ENCODE measurements at regions not wholly inside any gene's neighbourhood (a gene's known extent, or its start where the extent isn't known, plus 50 kb on each side); places are given as distances from the start of the nearest gene placed in this dataset.

DNA sequence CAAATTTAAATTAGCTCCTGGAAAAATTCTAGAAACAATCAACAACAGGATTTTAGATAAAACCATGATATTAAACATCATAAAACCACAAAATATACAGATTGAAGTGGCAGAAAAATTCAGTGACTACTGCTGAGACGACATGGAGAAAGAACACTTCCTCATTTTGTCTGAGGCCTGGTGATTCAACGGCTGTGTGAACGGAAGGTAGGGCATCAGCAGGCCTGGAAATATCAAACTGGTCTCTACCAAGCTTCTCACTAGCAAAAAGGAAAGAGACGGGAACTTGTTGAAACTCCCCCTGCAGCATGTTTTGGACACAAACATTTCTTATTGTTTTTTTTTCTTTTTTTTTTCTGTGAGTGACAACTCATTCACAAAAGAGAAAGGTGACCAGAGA, 58.0 kb upstream of the AHI1 start:
- Histone ChIP-seq H2AFZ (peak overlapping the region; percentile 53; the same call in 1 of the 2 replicates), H3K9me2 (ENCODE audit: insufficient read depth) (no peaks in the 10 kb centered on the region), H3K79me2 (replicated peaks; ENCODE audit: insufficient read depth) (no peaks in the 10 kb centered on the region), H3F3A (replicated peaks; ENCODE audit: low read depth) (no peaks in the 10 kb centered on the region), H3K4me1 (ENCODE audit: insufficient read depth) (no peaks in the 10 kb centered on the region), H3K27me3 (ENCODE audit: insufficient read depth) (no peaks in the 10 kb centered on the region), H3K4me3 (no peak overlapping the region), H3K36me3 (ENCODE audit: insufficient read depth) (no peaks in the 10 kb centered on the region), H3K4me2 (no peak overlapping the region), H4K20me1 (replicated peaks; ENCODE audit: insufficient read depth) (no peaks in the 10 kb centered on the region), H3K27ac (ENCODE audit: low read depth) (no peak overlapping the region)
- no peaks in the 10 kb centered on the region for H3K27me3 Mint-ChIP-seq (ENCODE audit: insufficient read depth, low read depth, poor library complexity)
- H3K4me3 Mint-ChIP-seq, result no peak overlapping the region
- H3K4me1 Mint-ChIP-seq, result no peaks in the 10 kb centered on the region
- H3K9me3 Mint-ChIP-seq, result no peaks in the 10 kb centered on the region
- DNase-seq (ENCODE audit: low spot score) (peak; percentile 40), ATAC-seq (peak; percentile 34)
- TF ChIP-seq, protein P1, sequence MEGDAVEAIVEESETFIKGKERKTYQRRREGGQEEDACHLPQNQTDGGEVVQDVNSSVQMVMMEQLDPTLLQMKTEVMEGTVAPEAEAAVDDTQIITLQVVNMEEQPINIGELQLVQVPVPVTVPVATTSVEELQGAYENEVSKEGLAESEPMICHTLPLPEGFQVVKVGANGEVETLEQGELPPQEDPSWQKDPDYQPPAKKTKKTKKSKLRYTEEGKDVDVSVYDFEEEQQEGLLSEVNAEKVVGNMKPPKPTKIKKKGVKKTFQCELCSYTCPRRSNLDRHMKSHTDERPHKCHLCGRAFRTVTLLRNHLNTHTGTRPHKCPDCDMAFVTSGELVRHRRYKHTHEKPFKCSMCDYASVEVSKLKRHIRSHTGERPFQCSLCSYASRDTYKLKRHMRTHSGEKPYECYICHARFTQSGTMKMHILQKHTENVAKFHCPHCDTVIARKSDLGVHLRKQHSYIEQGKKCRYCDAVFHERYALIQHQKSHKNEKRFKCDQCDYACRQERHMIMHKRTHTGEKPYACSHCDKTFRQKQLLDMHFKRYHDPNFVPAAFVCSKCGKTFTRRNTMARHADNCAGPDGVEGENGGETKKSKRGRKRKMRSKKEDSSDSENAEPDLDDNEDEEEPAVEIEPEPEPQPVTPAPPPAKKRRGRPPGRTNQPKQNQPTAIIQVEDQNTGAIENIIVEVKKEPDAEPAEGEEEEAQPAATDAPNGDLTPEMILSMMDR (conservative IDR thresholded peaks at IDR 0.05; ENCODE audit: low read depth in 2 of 2), result no peak
- TF ChIP-seq, protein P2, sequence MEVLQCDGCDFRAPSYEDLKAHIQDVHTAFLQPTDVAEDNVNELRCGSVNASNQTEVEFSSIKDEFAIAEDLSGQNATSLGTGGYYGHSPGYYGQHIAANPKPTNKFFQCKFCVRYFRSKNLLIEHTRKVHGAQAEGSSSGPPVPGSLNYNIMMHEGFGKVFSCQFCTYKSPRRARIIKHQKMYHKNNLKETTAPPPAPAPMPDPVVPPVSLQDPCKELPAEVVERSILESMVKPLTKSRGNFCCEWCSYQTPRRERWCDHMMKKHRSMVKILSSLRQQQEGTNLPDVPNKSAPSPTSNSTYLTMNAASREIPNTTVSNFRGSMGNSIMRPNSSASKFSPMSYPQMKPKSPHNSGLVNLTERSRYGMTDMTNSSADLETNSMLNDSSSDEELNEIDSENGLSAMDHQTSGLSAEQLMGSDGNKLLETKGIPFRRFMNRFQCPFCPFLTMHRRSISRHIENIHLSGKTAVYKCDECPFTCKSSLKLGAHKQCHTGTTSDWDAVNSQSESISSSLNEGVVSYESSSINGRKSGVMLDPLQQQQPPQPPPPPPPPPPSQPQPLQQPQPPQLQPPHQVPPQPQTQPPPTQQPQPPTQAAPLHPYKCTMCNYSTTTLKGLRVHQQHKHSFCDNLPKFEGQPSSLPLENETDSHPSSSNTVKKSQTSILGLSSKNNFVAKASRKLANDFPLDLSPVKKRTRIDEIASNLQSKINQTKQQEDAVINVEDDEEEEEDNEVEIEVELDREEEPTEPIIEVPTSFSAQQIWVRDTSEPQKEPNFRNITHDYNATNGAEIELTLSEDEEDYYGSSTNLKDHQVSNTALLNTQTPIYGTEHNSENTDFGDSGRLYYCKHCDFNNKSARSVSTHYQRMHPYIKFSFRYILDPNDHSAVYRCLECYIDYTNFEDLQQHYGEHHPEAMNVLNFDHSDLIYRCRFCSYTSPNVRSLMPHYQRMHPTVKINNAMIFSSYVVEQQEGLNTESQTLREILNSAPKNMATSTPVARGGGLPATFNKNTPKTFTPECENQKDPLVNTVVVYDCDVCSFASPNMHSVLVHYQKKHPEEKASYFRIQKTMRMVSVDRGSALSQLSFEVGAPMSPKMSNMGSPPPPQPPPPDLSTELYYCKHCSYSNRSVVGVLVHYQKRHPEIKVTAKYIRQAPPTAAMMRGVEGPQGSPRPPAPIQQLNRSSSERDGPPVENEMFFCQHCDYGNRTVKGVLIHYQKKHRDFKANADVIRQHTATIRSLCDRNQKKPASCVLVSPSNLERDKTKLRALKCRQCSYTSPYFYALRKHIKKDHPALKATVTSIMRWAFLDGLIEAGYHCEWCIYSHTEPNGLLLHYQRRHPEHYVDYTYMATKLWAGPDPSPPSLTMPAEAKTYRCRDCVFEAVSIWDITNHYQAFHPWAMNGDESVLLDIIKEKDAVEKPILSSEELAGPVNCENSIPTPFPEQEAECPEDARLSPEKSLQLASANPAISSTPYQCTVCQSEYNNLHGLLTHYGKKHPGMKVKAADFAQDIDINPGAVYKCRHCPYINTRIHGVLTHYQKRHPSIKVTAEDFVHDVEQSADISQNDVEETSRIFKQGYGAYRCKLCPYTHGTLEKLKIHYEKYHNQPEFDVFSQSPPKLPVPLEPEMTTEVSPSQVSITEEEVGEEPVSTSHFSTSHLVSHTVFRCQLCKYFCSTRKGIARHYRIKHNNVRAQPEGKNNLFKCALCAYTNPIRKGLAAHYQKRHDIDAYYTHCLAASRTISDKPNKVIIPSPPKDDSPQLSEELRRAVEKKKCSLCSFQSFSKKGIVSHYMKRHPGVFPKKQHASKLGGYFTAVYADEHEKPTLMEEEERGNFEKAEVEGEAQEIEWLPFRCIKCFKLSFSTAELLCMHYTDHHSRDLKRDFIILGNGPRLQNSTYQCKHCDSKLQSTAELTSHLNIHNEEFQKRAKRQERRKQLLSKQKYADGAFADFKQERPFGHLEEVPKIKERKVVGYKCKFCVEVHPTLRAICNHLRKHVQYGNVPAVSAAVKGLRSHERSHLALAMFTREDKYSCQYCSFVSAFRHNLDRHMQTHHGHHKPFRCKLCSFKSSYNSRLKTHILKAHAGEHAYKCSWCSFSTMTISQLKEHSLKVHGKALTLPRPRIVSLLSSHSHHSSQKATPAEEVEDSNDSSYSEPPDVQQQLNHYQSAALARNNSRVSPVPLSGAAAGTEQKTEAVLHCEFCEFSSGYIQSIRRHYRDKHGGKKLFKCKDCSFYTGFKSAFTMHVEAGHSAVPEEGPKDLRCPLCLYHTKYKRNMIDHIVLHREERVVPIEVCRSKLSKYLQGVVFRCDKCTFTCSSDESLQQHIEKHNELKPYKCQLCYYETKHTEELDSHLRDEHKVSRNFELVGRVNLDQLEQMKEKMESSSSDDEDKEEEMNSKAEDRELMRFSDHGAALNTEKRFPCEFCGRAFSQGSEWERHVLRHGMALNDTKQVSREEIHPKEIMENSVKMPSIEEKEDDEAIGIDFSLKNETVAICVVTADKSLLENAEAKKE (CRISPR knock-in tag; IDR thresholded peaks at IDR 0.05), result no peak
- TF ChIP-seq, protein P3, sequence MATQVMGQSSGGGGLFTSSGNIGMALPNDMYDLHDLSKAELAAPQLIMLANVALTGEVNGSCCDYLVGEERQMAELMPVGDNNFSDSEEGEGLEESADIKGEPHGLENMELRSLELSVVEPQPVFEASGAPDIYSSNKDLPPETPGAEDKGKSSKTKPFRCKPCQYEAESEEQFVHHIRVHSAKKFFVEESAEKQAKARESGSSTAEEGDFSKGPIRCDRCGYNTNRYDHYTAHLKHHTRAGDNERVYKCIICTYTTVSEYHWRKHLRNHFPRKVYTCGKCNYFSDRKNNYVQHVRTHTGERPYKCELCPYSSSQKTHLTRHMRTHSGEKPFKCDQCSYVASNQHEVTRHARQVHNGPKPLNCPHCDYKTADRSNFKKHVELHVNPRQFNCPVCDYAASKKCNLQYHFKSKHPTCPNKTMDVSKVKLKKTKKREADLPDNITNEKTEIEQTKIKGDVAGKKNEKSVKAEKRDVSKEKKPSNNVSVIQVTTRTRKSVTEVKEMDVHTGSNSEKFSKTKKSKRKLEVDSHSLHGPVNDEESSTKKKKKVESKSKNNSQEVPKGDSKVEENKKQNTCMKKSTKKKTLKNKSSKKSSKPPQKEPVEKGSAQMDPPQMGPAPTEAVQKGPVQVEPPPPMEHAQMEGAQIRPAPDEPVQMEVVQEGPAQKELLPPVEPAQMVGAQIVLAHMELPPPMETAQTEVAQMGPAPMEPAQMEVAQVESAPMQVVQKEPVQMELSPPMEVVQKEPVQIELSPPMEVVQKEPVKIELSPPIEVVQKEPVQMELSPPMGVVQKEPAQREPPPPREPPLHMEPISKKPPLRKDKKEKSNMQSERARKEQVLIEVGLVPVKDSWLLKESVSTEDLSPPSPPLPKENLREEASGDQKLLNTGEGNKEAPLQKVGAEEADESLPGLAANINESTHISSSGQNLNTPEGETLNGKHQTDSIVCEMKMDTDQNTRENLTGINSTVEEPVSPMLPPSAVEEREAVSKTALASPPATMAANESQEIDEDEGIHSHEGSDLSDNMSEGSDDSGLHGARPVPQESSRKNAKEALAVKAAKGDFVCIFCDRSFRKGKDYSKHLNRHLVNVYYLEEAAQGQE (IDR thresholded peaks at IDR 0.05; ENCODE audit: unreplicated experiment), result no peak
- TF ChIP-seq NANOG (IDR thresholded peaks at IDR 0.05; ENCODE audit: borderline replicate concordance), result no peak
- TF ChIP-seq JUNB (IDR thresholded peaks at IDR 0.05; ENCODE audit: unreplicated experiment), result no peak
- TF ChIP-seq EZH2 (IDR thresholded peaks at IDR 0.05; ENCODE audit: low read depth, unreplicated experiment), result no peak
- TF ChIP-seq CREB1 (CRISPR knock-in tag; IDR thresholded peaks at IDR 0.05; ENCODE audit: low read depth), result no peak
- TF ChIP-seq, protein P4, sequence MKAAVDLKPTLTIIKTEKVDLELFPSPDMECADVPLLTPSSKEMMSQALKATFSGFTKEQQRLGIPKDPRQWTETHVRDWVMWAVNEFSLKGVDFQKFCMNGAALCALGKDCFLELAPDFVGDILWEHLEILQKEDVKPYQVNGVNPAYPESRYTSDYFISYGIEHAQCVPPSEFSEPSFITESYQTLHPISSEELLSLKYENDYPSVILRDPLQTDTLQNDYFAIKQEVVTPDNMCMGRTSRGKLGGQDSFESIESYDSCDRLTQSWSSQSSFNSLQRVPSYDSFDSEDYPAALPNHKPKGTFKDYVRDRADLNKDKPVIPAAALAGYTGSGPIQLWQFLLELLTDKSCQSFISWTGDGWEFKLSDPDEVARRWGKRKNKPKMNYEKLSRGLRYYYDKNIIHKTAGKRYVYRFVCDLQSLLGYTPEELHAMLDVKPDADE (IDR thresholded peaks at IDR 0.05), result no peak
- TF ChIP-seq STAT1 (IDR thresholded peaks at IDR 0.05; ENCODE audit: unreplicated experiment), result no peak
- TF ChIP-seq ZNF114 (CRISPR knock-in tag; IDR thresholded peaks at IDR 0.05), result no peak
- no peak for TF ChIP-seq ZNF331 (CRISPR knock-in tag; IDR thresholded peaks at IDR 0.05; ENCODE audit: low read depth)
- TF ChIP-seq POLR2AphosphoS5 (IDR thresholded peaks at IDR 0.05; ENCODE audit: low read depth), result no peak
- no peak for TF ChIP-seq EZH2phosphoT487 (IDR thresholded peaks at IDR 0.05; ENCODE audit: unreplicated experiment)
- H3K36me3 Mint-ChIP-seq (ENCODE audit: low read depth), result no peaks in the 10 kb centered on the region
- no peak overlapping the region for H3K27ac Mint-ChIP-seq

All from GM23338 (cell line).